VCaP (cell line): ENCODE measurements at regions not wholly inside any gene's neighbourhood (a gene's known extent, or its start where the extent isn't known, plus 50 kb on each side); places are given as distances from the start of the nearest gene placed in this dataset.

Source experiments
- H3K27ac ChIP-seq: fragments of 450-650 bp; 2 replicates; pipeline ENCODE4 v1.5.1; 2017
- CTCF ChIP-seq: fragments of 450-650 bp; conservative IDR thresholded peaks from 2 replicates; pipeline ENCODE4 v1.5.1; 2017; ENCODE audit warnings: mild to moderate bottlenecking, moderate library complexity

- H3K27ac ChIP-seq: no peak overlapping the region
- TF ChIP-seq CTCF: no peak
These were observed 261.0 kb upstream of the KIF2A start for GRCh38 chr5:62044989-62045388.

- no peak for TF ChIP-seq CTCF
- no peak overlapping the region for H3K27ac ChIP-seq
These were observed 259.8 kb upstream of the KIF2A start for GRCh38 chr5:62046191-62046590.

GRCh38 chr5:62051747-62052146, 254.3 kb upstream of the KIF2A start:
- TF ChIP-seq CTCF: no peak
- H3K27ac ChIP-seq: no peak overlapping the region

- TF ChIP-seq CTCF: no peak
- no peak overlapping the region for H3K27ac ChIP-seq
These were observed 246.0 kb upstream of the KIF2A start for GRCh38 chr5:62059960-62060359.

- H3K27ac ChIP-seq: no peak overlapping the region
- no peak for TF ChIP-seq CTCF
These were observed 241.0 kb upstream of the KIF2A start for GRCh38 chr5:62065050-62065449.

- no peak for TF ChIP-seq CTCF
- H3K27ac ChIP-seq: no peak overlapping the region
These were observed 239.2 kb upstream of the KIF2A start for GRCh38 chr5:62066761-62067277.

GRCh38 chr5:62068554-62068953, 237.5 kb upstream of the KIF2A start:
- H3K27ac ChIP-seq: no peak overlapping the region
- TF ChIP-seq CTCF: no peak
